ENCODE measurements at regions not wholly inside any gene's neighbourhood (a gene's known extent, or its start where the extent isn't known, plus 50 kb on each side); places are given as distances from the start of the nearest gene placed in this dataset.
A peak's percentile ranks its signal among the peaks of the same experiment; 100 is the strongest.

- no peak for FAIRE-seq
- DNase-seq = no peak
- no peaks in the 10 kb centered on the region for H3K36me3 ChIP-seq (ENCODE audit: control insufficient read depth in 3 of 3, insufficient read depth in 2 of 3, low read depth in 1 of 3, low read length in 3 of 3)
- 78 to 86% (median 79%) methylated on average over 10 of the region's 10 CpGs for WGBS, 3 donors
- no peaks in the 10 kb centered on the region for H3K27me3 ChIP-seq (ENCODE audit: control insufficient read depth in 3 of 3, insufficient read depth in 3 of 3, low read length in 3 of 3)
- H3K4me1 ChIP-seq (ENCODE audit: control insufficient read depth in 3 of 3, insufficient read depth in 2 of 3, low read depth in 1 of 3, low read length in 2 of 3) = no peaks in the 10 kb centered on the region
- no peaks in the 10 kb centered on the region for H3K9me3 ChIP-seq (ENCODE audit: control insufficient read depth in 2 of 2, insufficient read depth in 1 of 2, low read depth in 1 of 2, low read length in 1 of 2)
- H3K27ac ChIP-seq (ENCODE audit: low read depth in 1 of 3, low read length in 2 of 3) = no peak overlapping the region
- H3K4me3 ChIP-seq (ENCODE audit: low read depth in 1 of 3, low read length in 3 of 3) = no peak overlapping the region
Observed at GRCh38 chr6:156111913-156112312, 656.3 kb upstream of the NOX3 start.

DNA sequence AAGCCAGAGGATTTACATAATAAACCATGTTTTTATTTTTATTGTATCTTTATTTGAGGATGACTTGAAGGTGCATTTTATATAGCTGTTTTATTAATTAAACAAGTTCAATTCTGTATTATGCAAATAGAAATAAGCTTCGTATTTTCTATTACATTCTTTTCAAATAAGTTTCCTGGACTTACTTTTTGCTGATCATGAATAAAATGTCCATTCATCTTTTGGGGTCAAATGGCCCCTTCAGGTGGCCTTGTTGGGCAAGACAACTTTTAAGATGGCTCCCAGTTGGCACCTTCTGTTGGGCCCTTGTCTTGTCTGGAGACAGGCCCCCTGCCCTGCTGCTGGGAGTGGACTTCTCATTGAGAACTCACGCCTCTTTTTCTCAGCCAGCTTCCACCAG is 654.6 kb upstream of the NOX3 start:
- no peak for DNase-seq
- no peaks in the 10 kb centered on the region for H3K36me3 ChIP-seq (ENCODE audit: control insufficient read depth in 3 of 3, insufficient read depth in 2 of 3, low read depth in 1 of 3, low read length in 3 of 3)
- no peaks in the 10 kb centered on the region for H3K4me1 ChIP-seq (ENCODE audit: control insufficient read depth in 3 of 3, insufficient read depth in 2 of 3, low read depth in 1 of 3, low read length in 2 of 3)
- 73 to 89% (median 77%) methylated on average over 2 of the region's 2 CpGs for WGBS, 3 donors
- H3K27me3 ChIP-seq (ENCODE audit: control insufficient read depth in 3 of 3, insufficient read depth in 3 of 3, low read length in 3 of 3) = no peaks in the 10 kb centered on the region
- FAIRE-seq = no peak
- no peak overlapping the region for H3K27ac ChIP-seq (ENCODE audit: low read depth in 1 of 3, low read length in 2 of 3)
- no peak overlapping the region for H3K4me3 ChIP-seq (ENCODE audit: low read depth in 1 of 3, low read length in 3 of 3)
- no peaks in the 10 kb centered on the region for H3K9me3 ChIP-seq (ENCODE audit: control insufficient read depth in 2 of 2, insufficient read depth in 1 of 2, low read depth in 1 of 2, low read length in 1 of 2)

GRCh38 chr6:156109713-156110112 is 654.1 kb upstream of the NOX3 start:
- Histone ChIP-seq H3K9me3 (ENCODE audit: control insufficient read depth in 2 of 2, insufficient read depth in 1 of 2, low read depth in 1 of 2, low read length in 1 of 2) (no peaks in the 10 kb centered on the region), H3K36me3 (ENCODE audit: control insufficient read depth in 3 of 3, insufficient read depth in 2 of 3, low read depth in 1 of 3, low read length in 3 of 3) (no peaks in the 10 kb centered on the region), H3K27ac (ENCODE audit: low read depth in 1 of 3, low read length in 2 of 3) (no peak overlapping the region), H3K27me3 (ENCODE audit: control insufficient read depth in 3 of 3, insufficient read depth in 3 of 3, low read length in 3 of 3) (no peaks in the 10 kb centered on the region), H3K4me1 (ENCODE audit: control insufficient read depth in 3 of 3, insufficient read depth in 2 of 3, low read depth in 1 of 3, low read length in 2 of 3) (no peaks in the 10 kb centered on the region), H3K4me3 (ENCODE audit: low read depth in 1 of 3, low read length in 3 of 3) (no peak overlapping the region)
- no peak for FAIRE-seq
- DNase-seq = no peak
- 51 to 74% (median 67%) methylated on average over 1 of the region's 1 CpG for WGBS, 3 donors

DNA sequence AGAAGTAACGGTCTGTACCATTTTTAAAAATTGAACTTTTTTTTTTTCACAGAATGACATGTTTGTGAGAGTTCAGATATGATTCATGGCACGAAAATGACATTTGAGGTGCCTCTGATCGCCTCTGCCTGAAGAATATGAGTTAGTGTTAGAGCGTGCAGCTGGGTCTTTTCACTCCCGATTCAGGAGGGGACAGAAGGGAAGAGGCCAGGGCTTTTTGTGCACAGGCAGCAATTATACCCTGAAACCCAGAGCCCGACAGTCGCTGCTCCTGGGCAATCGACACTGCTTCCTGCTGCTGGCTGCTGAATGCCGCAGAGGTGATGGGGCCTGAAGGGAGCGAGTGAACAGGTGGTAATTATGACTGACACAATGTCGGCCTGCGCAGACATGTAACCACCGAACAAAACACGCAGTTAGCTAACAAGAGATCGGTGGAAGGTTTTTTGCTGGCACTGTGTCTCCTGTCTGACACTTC is 652.0 kb upstream of the NOX3 start:
- no peak for DNase-seq
- Histone ChIP-seq H3K4me1 (ENCODE audit: control insufficient read depth in 3 of 3, insufficient read depth in 2 of 3, low read depth in 1 of 3, low read length in 2 of 3) (no peaks in the 10 kb centered on the region), H3K27me3 (ENCODE audit: control insufficient read depth in 3 of 3, insufficient read depth in 3 of 3, low read length in 3 of 3) (no peaks in the 10 kb centered on the region), H3K27ac (ENCODE audit: low read depth in 1 of 3, low read length in 2 of 3) (no peak overlapping the region), H3K9me3 (ENCODE audit: control insufficient read depth in 2 of 2, insufficient read depth in 1 of 2, low read depth in 1 of 2, low read length in 1 of 2) (no peaks in the 10 kb centered on the region), H3K36me3 (ENCODE audit: control insufficient read depth in 3 of 3, insufficient read depth in 2 of 3, low read depth in 1 of 3, low read length in 3 of 3) (no peaks in the 10 kb centered on the region), H3K4me3 (ENCODE audit: low read depth in 1 of 3, low read length in 3 of 3) (no peak overlapping the region)
- 85 to 90% (median 89%) methylated on average over 15 of the region's 15 CpGs for WGBS, 3 donors
- FAIRE-seq = no peak

DNA sequence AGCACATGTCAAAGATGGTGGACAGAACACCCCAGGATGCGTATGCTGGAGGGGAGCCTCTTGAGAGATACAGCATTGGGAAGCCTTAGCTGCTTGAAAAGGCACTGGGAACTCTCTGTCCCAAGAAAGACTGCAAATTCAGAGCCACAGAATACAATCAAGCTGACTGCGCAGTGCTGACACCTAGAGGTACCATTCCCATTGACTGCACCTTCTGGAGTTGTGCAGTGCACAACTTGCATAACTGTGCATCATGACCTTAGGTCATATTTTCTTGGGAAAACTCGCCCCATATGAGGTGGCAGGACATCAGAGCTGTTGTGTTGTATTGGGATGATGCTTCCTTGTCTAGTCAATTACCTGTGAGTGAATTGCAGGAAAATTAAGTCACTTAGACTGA is 646.5 kb upstream of the NOX3 start:
- Histone ChIP-seq H3K36me3 (ENCODE audit: control insufficient read depth in 3 of 3, insufficient read depth in 2 of 3, low read depth in 1 of 3, low read length in 3 of 3) (no peaks in the 10 kb centered on the region), H3K27me3 (ENCODE audit: control insufficient read depth in 3 of 3, insufficient read depth in 3 of 3, low read length in 3 of 3) (no peaks in the 10 kb centered on the region), H3K4me1 (ENCODE audit: control insufficient read depth in 3 of 3, insufficient read depth in 2 of 3, low read depth in 1 of 3, low read length in 2 of 3) (no peaks in the 10 kb centered on the region), H3K4me3 (ENCODE audit: low read depth in 1 of 3, low read length in 3 of 3) (no peak overlapping the region), H3K9me3 (ENCODE audit: control insufficient read depth in 2 of 2, insufficient read depth in 1 of 2, low read depth in 1 of 2, low read length in 1 of 2) (no peaks in the 10 kb centered on the region), H3K27ac (ENCODE audit: low read depth in 1 of 3, low read length in 2 of 3) (no peak overlapping the region)
- WGBS, 3 donors = 72 to 82% (median 75%) methylated on average over 3 of the region's 3 CpGs
- peak in 1 of 2 donors; percentile 21 for DNase-seq
- no peak for FAIRE-seq

DNA sequence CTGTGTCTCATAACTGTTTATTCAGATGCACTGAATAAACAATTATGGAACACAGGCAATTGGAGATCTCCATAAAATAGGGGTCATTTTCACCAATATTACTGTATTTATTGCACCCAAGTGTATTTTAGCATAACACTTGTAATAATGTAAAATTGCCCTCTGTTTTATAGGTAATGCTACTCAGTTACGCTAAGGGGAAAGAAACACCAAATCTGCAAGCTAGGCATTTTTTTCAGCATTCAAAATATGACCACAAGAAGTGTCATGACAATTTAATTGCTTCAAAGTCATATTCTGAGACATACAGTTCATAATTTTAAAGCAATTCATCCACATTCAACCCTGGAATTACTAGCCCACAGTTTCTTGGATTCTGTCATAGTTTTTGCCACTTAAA is 643.2 kb upstream of the NOX3 start:
- no peak for FAIRE-seq
- Histone ChIP-seq H3K4me3 (ENCODE audit: low read depth in 1 of 3, low read length in 3 of 3) (no peak overlapping the region), H3K36me3 (ENCODE audit: control insufficient read depth in 3 of 3, insufficient read depth in 2 of 3, low read depth in 1 of 3, low read length in 3 of 3) (no peaks in the 10 kb centered on the region), H3K27me3 (ENCODE audit: control insufficient read depth in 3 of 3, insufficient read depth in 3 of 3, low read length in 3 of 3) (no peaks in the 10 kb centered on the region), H3K27ac (ENCODE audit: low read depth in 1 of 3, low read length in 2 of 3) (no peak overlapping the region), H3K9me3 (ENCODE audit: control insufficient read depth in 2 of 2, insufficient read depth in 1 of 2, low read depth in 1 of 2, low read length in 1 of 2) (no peaks in the 10 kb centered on the region), H3K4me1 (ENCODE audit: control insufficient read depth in 3 of 3, insufficient read depth in 2 of 3, low read depth in 1 of 3, low read length in 2 of 3) (no peaks in the 10 kb centered on the region)
- no peak for DNase-seq
- WGBS, 3 donors = 82 to 100% (median 94%) methylated on average over 1 of the region's 1 CpG

DNA sequence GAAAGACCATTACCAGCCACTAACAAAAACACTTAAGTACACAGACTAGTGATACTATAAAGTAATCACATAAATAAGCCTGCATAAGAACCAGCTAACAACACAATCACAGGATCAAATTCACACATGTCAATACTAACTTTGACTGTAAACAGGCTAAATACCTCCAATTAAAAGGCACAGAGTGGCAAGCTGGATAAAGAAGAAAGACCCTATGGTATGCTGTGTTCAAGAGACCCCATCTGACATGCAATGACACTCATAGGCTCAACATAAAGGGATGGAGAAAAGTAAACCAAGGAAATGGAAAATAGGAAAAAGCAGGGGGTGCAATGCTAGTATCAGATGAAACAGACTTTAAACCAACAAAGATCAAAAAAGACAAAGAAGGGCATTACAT is 631.8 kb upstream of the NOX3 start:
- no peak overlapping the region for H3K27ac ChIP-seq (ENCODE audit: low read depth in 1 of 3, low read length in 2 of 3)
- H3K9me3 ChIP-seq (ENCODE audit: control insufficient read depth in 2 of 2, insufficient read depth in 1 of 2, low read depth in 1 of 2, low read length in 1 of 2) = peaks cover 0 to 2% of the 10 kb centered on the region in 2 donors
- no peaks in the 10 kb centered on the region for H3K27me3 ChIP-seq (ENCODE audit: control insufficient read depth in 3 of 3, insufficient read depth in 3 of 3, low read length in 3 of 3)
- FAIRE-seq = no peak
- no peak overlapping the region for H3K4me3 ChIP-seq (ENCODE audit: low read depth in 1 of 3, low read length in 3 of 3)
- DNase-seq = no peak
- H3K4me1 ChIP-seq (ENCODE audit: control insufficient read depth in 3 of 3, insufficient read depth in 2 of 3, low read depth in 1 of 3, low read length in 2 of 3) = no peaks in the 10 kb centered on the region
- no peaks in the 10 kb centered on the region for H3K36me3 ChIP-seq (ENCODE audit: control insufficient read depth in 3 of 3, insufficient read depth in 2 of 3, low read depth in 1 of 3, low read length in 3 of 3)

DNA sequence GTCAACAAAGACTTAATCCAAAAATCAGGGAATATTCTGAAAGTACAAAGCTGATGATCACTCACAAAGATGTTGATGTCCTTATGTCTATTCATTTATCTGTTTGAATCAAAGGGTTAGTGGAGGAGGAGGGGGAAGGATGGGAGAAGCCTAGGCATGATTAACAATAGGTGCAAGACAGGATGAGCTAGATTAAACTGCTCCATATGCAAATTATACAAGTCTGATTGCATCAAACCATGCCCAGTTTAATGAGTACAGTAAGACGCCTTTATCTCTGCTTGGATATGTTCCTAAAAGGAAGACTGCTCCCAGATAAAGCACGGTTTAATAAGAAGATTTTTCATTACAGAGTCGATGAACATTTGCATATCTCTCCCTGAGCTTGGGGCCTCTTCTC is 626.4 kb upstream of the NOX3 start:
- DNase-seq = no peak
- Histone ChIP-seq H3K36me3 (ENCODE audit: control insufficient read depth in 3 of 3, insufficient read depth in 2 of 3, low read depth in 1 of 3, low read length in 3 of 3) (no peaks in the 10 kb centered on the region), H3K4me1 (ENCODE audit: control insufficient read depth in 3 of 3, insufficient read depth in 2 of 3, low read depth in 1 of 3, low read length in 2 of 3) (no peaks in the 10 kb centered on the region), H3K4me3 (ENCODE audit: low read depth in 1 of 3, low read length in 3 of 3) (no peak overlapping the region), H3K27ac (ENCODE audit: low read depth in 1 of 3, low read length in 2 of 3) (no peak overlapping the region), H3K27me3 (ENCODE audit: control insufficient read depth in 3 of 3, insufficient read depth in 3 of 3, low read length in 3 of 3) (no peaks in the 10 kb centered on the region), H3K9me3 (ENCODE audit: control insufficient read depth in 2 of 2, insufficient read depth in 1 of 2, low read depth in 1 of 2, low read length in 1 of 2) (peaks cover 0 to 2% of the 10 kb centered on the region in 2 donors)
- FAIRE-seq = no peak
- 35 to 74% (median 37%) methylated on average over 3 of the region's 3 CpGs for WGBS, 3 donors

- 64 to 81% (median 77%) methylated on average over 1 of the region's 1 CpG for WGBS, 3 donors
- DNase-seq (no peak), FAIRE-seq (no peak)
- no peaks in the 10 kb centered on the region for H3K27me3 ChIP-seq (ENCODE audit: control insufficient read depth in 3 of 3, insufficient read depth in 3 of 3, low read length in 3 of 3)
- H3K4me1 ChIP-seq (ENCODE audit: control insufficient read depth in 3 of 3, insufficient read depth in 2 of 3, low read depth in 1 of 3, low read length in 2 of 3) = no peaks in the 10 kb centered on the region
- H3K4me3 ChIP-seq (ENCODE audit: low read depth in 1 of 3, low read length in 3 of 3) = no peak overlapping the region
- no peaks in the 10 kb centered on the region for H3K36me3 ChIP-seq (ENCODE audit: control insufficient read depth in 3 of 3, insufficient read depth in 2 of 3, low read depth in 1 of 3, low read length in 3 of 3)
- H3K9me3 ChIP-seq (ENCODE audit: control insufficient read depth in 2 of 2, insufficient read depth in 1 of 2, low read depth in 1 of 2, low read length in 1 of 2) = no peaks in the 10 kb centered on the region
- no peak overlapping the region for H3K27ac ChIP-seq (ENCODE audit: low read depth in 1 of 3, low read length in 2 of 3)
Observed at GRCh38 chr6:156080371-156080770, 624.7 kb upstream of the NOX3 start.
